ENCODE measurements at regions not wholly inside any gene's neighbourhood (a gene's known extent, or its start where the extent isn't known, plus 50 kb on each side); places are given as distances from the start of the nearest gene placed in this dataset.

DNA sequence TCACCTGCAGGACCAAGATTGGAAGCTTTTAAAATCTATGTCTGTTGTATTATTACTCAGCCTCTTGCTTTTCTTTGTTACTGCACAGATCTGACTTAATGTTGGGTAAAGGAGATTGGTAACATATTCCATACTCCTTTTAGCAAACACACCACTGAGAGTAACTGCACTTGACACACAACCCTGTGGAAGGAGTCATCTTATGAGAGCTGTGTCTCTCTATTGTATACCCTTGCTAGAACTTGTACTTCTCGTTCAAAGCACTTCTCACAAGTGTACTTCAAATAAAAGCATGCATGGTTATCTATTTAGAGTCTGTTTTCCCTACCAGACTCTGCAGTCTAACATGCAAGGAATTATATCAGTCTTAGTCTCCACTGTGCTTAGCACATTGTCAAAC lies 813.4 kb downstream of the ADGRL2 start:
- TF ChIP-seq, protein P1, sequence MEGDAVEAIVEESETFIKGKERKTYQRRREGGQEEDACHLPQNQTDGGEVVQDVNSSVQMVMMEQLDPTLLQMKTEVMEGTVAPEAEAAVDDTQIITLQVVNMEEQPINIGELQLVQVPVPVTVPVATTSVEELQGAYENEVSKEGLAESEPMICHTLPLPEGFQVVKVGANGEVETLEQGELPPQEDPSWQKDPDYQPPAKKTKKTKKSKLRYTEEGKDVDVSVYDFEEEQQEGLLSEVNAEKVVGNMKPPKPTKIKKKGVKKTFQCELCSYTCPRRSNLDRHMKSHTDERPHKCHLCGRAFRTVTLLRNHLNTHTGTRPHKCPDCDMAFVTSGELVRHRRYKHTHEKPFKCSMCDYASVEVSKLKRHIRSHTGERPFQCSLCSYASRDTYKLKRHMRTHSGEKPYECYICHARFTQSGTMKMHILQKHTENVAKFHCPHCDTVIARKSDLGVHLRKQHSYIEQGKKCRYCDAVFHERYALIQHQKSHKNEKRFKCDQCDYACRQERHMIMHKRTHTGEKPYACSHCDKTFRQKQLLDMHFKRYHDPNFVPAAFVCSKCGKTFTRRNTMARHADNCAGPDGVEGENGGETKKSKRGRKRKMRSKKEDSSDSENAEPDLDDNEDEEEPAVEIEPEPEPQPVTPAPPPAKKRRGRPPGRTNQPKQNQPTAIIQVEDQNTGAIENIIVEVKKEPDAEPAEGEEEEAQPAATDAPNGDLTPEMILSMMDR (IDR thresholded peaks at IDR 0.05), result no peak
- no peak for TF ChIP-seq POLR2A (IDR thresholded peaks at IDR 0.05)
